ENCODE measurements at regions not wholly inside any gene's neighbourhood (a gene's known extent, or its start where the extent isn't known, plus 50 kb on each side); places are given as distances from the start of the nearest gene placed in this dataset.
"Not testable (repeated sequence)": the region's sequence is repeated elsewhere in the genome, so short reads cannot be mapped to it uniquely, and the experiment has no call there.

DNA sequence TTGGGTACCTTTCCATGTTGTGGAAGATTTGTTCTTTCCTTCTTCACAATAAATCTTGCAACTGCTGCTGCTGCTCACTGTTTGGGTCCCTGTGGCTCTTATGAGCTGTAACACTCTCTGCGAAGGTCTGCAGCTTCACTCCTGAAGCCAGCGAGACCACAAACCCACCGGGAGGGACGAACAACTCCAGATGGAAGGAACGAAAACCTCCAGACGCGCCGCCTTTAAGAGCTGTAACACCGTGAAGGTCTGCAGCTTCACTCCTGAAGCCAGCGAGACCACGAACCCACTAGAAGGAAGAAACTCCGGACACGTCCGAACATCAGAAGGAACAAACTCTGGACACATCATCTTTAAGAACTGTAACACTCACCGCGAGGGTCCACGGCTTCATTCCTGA lies 1002.8 kb downstream of the GATA3 start:
- TF ChIP-seq, protein P1, sequence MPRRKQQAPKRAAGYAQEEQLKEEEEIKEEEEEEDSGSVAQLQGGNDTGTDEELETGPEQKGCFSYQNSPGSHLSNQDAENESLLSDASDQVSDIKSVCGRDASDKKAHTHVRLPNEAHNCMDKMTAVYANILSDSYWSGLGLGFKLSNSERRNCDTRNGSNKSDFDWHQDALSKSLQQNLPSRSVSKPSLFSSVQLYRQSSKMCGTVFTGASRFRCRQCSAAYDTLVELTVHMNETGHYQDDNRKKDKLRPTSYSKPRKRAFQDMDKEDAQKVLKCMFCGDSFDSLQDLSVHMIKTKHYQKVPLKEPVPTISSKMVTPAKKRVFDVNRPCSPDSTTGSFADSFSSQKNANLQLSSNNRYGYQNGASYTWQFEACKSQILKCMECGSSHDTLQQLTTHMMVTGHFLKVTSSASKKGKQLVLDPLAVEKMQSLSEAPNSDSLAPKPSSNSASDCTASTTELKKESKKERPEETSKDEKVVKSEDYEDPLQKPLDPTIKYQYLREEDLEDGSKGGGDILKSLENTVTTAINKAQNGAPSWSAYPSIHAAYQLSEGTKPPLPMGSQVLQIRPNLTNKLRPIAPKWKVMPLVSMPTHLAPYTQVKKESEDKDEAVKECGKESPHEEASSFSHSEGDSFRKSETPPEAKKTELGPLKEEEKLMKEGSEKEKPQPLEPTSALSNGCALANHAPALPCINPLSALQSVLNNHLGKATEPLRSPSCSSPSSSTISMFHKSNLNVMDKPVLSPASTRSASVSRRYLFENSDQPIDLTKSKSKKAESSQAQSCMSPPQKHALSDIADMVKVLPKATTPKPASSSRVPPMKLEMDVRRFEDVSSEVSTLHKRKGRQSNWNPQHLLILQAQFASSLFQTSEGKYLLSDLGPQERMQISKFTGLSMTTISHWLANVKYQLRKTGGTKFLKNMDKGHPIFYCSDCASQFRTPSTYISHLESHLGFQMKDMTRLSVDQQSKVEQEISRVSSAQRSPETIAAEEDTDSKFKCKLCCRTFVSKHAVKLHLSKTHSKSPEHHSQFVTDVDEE (CRISPR knock-in tag; IDR thresholded peaks at IDR 0.05): not testable (repeated sequence)
- TF ChIP-seq BACH2 (CRISPR knock-in tag; IDR thresholded peaks at IDR 0.05; ENCODE audit: borderline replicate concordance); ZNF565 (CRISPR knock-in tag; conservative IDR thresholded peaks at IDR 0.05; ENCODE audit: low read depth); CSDC2 (CRISPR knock-in tag; IDR thresholded peaks at IDR 0.05); ZFP30 (CRISPR knock-in tag; IDR thresholded peaks at IDR 0.05); ZC3H10 (CRISPR knock-in tag; IDR thresholded peaks at IDR 0.05); ESRRG (CRISPR knock-in tag; IDR thresholded peaks at IDR 0.05): not testable (repeated sequence)
- TF ChIP-seq, protein P2, sequence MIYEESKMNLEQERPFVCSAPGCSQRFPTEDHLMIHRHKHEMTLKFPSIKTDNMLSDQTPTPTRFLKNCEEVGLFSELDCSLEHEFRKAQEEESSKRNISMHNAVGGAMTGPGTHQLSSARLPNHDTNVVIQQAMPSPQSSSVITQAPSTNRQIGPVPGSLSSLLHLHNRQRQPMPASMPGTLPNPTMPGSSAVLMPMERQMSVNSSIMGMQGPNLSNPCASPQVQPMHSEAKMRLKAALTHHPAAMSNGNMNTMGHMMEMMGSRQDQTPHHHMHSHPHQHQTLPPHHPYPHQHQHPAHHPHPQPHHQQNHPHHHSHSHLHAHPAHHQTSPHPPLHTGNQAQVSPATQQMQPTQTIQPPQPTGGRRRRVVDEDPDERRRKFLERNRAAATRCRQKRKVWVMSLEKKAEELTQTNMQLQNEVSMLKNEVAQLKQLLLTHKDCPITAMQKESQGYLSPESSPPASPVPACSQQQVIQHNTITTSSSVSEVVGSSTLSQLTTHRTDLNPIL (CRISPR knock-in tag; IDR thresholded peaks at IDR 0.05; ENCODE audit: low read depth): not testable (repeated sequence)
